ENCODE measurements at regions not wholly inside any gene's neighbourhood (a gene's known extent, or its start where the extent isn't known, plus 50 kb on each side); places are given as distances from the start of the nearest gene placed in this dataset.

GRCh38 chr4:77235289-77235854 lies 78.4 kb downstream of the CCNG2 start:
- Histone ChIP-seq H3K9me2 (no peaks in the 10 kb centered on the region), H3K4me3 (ENCODE audit: low read depth in 2 of 2, low read length in 1 of 2) (no peak overlapping the region), H3K36me3 (replicated peaks in 1 of 2; ENCODE audit: control insufficient read depth in 1 of 2, insufficient read depth in 2 of 2, low read length in 1 of 2) (no peaks in the 10 kb centered on the region), H3K9ac (no peak overlapping the region), H4K20me1 (ENCODE audit: insufficient read depth) (no peaks in the 10 kb centered on the region), H3K9me3 (no peaks in the 10 kb centered on the region), H3K27ac (ENCODE audit: low read depth in 2 of 2, low read length in 1 of 2) (no peak overlapping the region), H3K4me1 (ENCODE audit: control insufficient read depth in 1 of 2, insufficient read depth in 2 of 2, low read depth in 1 of 2, low read length in 1 of 2) (no peaks in the 10 kb centered on the region), H2AFZ (ENCODE audit: low read depth) (no peak overlapping the region), H3K79me2 (ENCODE audit: insufficient read depth) (no peaks in the 10 kb centered on the region), H3K27me3 (ENCODE audit: insufficient read depth) (peaks cover 11% of the 10 kb centered on the region; the same call in 1 of the 2 replicates), H3F3A (replicated peaks; ENCODE audit: insufficient read depth) (no peaks in the 10 kb centered on the region), H3K4me2 (no peak overlapping the region)
- no peak for DNase-seq
- CTCF ChIA-PET, result no interaction called here
- WGBS (ENCODE audit: low lambda C conversion rate), result 19% methylated on average over 2 of the region's 2 CpGs
- TF ChIP-seq RAD21 (IDR thresholded peaks at IDR 0.05; ENCODE audit: low read length) (no peak), FOSL2 (IDR thresholded peaks at IDR 0.05; ENCODE audit: borderline replicate concordance, low read depth) (no peak), GATA2 (CRISPR knock-in tag; IDR thresholded peaks at IDR 0.05) (no peak), SMC3 (IDR thresholded peaks at IDR 0.05; ENCODE audit: low read depth, low read length) (no peak), RFX5 (IDR thresholded peaks at IDR 0.05; ENCODE audit: low read length) (no peak), YY1 (IDR thresholded peaks at IDR 0.05; ENCODE audit: low read depth) (no peak), USF1 (IDR thresholded peaks at IDR 0.05; ENCODE audit: borderline replicate concordance, low read depth) (no peak), TAF1 (IDR thresholded peaks at IDR 0.05; ENCODE audit: borderline replicate concordance, low read depth, low read length) (no peak), USF2 (IDR thresholded peaks at IDR 0.05; ENCODE audit: borderline replicate concordance, low read depth, low read length) (no peak), JUND (IDR thresholded peaks at IDR 0.05) (no peak), CHD2 (IDR thresholded peaks at IDR 0.05; ENCODE audit: low read length, partially characterized antibody) (no peak), IRF3 (IDR thresholded peaks at IDR 0.05; ENCODE audit: low read depth, low read length) (no peak), ELF1 (IDR thresholded peaks at IDR 0.05) (no peak), MEF2A (IDR thresholded peaks at IDR 0.05; ENCODE audit: borderline replicate concordance, low read depth) (no peak), NFIC (IDR thresholded peaks at IDR 0.05; ENCODE audit: borderline replicate concordance) (no peak), CTCF (IDR thresholded peaks at IDR 0.05) (no peak), TEAD4 (IDR thresholded peaks at IDR 0.05; ENCODE audit: borderline replicate concordance, insufficient read depth) (no peak), MXI1 (IDR thresholded peaks at IDR 0.05; ENCODE audit: low read depth, low read length) (no peak), EZH2phosphoT487 (IDR thresholded peaks at IDR 0.05; ENCODE audit: borderline replicate concordance, low read depth) (no peak), PBX3 (IDR thresholded peaks at IDR 0.05) (no peak)
- POLR2A ChIA-PET, result no interaction called here

All from SK-N-SH (cell line).